GM18873 (cell line): ENCODE measurements at regions not wholly inside any gene's neighbourhood (a gene's known extent, or its start where the extent isn't known, plus 50 kb on each side); places are given as distances from the start of the nearest gene placed in this dataset.
"Not testable (repeated sequence)": the region's sequence is repeated elsewhere in the genome, so short reads cannot be mapped to it uniquely, and the experiment has no call there.

Source experiments
- ATAC-seq: cut with Tn5 transposase; IDR thresholded peaks from one replicate; pipeline ENCODE4 v1.9.1; 2021; ENCODE audit warnings: mild to moderate bottlenecking, moderate library complexity, moderate number of reproducible peaks; ENCODE audit not compliant: unreplicated experiment, low FRiP score

DNA sequence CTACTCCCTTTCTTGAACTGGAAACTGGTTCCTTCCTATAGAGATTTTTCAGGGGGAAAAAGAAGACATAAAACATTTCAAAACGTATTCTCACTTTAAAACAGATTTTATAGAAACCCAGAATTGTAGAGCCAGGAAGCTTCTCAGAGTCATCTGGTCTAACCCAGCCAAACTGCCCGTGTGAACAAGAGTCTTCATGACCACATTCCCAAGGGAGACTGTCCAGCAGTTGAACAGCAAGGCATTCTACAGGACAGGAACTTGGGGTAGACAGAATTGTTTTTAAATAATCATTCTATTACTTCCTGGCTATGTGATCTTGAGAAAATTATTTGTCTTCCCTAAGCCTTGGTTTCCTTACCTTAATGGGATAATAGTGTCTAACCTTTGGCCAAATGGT lies 163.5 kb upstream of the IVNS1ABP start:
- no peak for ATAC-seq

DNA sequence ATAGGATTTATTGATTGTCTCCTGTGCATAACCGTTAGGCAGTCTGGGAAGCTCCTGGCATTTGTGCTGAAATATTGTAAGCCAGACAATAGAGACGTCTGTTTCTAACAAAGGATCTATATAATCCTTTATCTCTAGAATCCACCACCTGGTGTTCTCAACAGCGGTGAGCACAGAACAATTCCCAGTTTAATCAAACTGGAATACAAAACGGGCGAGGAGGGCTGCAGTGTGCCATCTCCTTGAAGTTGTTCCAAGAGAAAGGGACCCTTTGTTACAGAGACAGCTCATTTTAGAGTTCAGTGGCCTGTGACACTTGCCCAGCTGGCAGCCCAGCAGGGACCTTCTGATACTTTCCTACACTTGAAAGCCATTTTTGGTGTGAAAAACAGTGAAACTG lies 162.8 kb upstream of the IVNS1ABP start:
- ATAC-seq = no peak

DNA sequence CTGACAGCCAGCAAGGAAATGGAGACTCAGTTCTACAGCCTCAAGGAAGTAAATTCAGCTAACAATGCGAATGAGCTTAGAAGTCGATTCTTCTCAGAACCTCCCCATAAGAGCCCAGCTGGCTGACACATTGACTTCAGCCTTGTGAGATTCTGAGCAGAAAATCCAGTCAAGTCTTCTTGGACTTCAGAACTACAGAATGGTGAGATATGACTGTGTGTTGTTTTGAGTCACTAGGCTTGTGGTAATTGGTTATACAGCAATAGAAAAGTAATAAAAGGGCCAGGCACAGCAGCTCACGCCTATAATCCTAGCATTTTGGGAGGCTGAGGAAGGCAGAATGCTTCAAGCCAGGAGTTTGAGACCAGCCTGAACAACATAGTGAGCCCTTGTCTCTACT lies 161.8 kb upstream of the IVNS1ABP start:
- no peak for ATAC-seq

DNA sequence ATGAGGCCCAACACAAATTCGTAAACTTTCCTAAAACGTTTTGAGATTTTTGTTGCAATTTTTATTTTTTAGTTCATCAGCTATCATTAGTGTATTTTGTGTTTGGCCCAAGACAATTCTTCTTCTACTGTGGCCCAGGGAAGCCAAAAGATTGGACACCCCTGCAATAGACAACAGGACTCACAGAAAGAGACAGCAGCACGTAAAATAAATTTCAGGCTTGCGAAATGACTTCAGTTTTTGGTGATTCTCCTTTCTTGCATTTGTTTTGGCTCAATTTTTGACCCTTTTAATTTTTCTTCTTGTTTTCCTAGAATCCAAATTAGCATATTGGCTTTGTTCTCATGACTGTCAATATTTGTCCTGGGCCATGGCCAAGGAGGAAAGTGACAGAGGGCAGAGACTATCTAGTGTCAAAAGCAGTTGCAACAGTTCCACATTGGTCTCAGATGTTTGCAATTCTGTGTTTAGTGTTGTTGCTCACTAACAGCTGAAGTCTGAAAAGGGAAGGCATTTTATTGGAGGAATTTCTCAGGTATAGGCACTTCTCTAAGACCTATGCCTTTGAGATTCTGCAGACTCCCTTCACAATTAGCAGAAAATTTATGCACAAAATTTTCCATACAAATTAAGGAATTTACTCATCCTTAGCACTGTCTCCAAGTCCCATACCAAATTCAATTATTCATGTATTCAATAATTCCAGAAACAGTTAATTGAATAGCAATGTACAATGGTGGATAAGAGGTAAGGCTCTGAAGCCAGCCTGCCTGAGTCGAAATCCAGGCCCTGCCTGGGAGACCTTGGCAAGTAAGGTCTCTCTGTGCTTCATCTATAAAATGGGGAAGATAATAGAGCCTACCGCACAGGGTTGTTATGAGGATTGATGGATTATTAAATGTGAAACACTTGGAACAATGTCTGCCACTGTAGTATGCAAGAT lies 160.9 kb upstream of the IVNS1ABP start:
- ATAC-seq = no peak

DNA sequence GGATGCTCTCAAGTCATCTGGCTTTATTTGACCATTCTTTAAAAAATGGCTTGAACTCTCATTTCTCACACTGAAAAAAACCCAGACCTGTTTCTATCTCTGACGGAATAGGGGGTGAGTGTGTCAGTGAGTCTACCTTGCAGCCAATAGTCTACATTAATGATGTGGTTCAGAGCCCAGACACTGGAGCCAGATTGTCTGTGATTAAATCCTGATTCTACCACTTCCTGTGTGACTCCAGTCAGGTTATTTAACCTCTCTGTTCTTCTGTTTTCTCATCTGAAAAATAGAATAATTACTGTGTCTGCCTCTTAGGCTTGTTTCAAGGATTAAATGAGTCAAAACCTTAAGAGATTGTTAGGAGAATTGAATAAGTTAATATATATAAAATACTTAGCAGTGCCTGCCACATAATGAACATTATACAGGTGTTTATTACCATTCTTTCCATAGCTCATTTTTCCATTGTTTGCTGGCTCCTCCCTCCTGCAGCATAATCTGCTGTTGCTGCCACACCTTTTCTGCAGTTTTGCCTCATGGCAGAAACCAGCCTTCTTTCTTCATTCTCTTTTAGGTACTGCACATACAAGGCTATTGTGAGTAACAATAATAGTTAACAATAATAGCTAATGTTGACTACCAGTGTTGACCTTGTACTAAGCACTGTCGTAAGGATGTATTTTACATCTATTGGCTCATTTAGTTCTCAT lies 157.6 kb upstream of the IVNS1ABP start:
- no peak for ATAC-seq

DNA sequence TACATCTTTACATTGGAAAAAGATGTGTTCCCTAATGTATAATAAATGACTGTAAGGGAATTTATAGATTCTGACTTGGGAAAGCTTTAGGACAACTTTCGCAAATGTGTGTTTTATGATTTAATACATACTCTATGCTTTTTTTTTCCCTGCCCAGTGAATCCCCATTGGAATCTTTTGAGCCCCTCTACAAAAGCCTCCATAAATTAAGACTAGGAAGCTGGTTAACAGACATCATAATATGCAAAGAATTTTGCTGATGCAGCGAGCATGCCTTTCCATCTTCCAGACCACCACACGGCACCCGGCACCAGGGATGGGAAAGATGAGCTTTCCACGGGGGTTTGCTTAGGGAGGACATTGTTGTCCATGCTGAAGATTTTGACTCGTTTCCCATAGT lies 156.1 kb upstream of the IVNS1ABP start:
- no peak for ATAC-seq

DNA sequence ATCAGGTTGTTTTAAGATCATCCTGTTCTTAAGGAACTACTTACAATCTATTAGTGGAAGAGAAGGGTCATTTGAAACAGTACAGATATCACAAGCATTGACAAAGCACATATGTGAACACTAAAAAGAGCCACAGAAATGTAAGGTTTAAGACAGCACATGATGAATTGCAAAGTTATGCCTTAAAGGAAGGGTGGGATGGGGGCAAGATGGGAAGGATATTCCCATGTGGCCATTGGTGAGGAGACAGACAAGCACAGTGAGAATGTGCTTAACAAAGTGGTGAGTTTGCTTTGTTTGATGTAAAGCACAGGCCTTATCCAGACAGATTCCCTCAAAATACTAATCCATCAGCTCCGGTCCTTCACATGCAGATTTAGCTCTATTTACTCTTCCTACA lies 151.6 kb upstream of the IVNS1ABP start:
- no peak for ATAC-seq

DNA sequence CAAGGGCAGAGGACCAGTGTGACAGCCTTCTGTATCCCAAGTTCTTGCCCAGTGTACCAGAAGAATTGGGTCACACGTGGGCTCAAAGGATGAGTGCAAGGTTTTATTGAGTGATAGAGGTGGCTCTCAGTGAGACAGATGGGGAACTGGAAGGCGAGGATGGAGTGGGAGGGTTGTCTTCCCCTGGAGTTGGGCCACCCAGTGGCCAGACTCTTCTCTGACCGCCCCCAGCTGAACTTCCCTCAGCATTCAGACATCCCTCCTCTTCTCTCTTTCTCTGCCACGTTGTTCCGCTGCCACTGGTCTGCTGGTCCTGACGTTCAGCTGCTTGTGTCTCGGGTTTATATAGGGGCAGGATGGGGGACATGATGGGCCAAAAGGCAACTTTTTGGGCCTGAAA lies 150.1 kb upstream of the IVNS1ABP start:
- ATAC-seq = no peak

DNA sequence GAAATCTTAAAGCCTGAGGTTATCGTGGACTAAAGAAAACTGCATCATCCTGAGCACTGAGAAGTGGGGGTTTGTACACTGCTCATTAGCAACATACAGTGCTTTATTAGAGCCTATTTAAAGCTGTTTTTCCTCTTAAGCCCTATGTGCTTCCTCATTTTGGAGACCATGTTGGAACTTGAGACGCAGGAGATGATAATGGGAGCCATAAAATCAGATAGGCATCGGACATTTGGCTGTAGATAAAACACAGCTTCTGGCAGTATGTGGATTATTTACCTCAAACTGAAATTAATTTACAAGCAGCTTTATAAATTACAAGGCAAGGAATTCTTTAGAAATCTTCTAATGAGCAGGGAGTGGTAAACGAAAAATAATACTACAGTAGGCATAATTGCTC lies 147.7 kb upstream of the IVNS1ABP start:
- ATAC-seq = no peak

DNA sequence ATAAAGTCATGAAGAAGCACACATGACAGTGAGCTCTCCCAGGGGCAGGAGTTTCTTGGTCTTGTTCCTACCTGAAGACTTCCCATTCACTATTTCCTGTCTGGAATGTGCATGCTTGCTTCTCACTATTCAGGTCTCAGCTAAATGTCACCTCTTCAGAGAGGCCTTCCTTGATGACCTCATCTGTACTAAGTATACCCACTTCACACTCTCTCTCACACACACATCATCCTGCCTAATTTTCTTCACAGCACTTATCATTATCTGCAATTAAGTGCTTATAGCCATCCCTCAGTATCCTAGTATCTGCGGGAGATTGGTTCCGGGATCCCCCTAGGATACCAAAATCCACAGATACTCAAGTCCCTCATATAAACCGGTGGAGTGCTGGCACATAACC lies 146.4 kb upstream of the IVNS1ABP start:
- no peak for ATAC-seq

DNA sequence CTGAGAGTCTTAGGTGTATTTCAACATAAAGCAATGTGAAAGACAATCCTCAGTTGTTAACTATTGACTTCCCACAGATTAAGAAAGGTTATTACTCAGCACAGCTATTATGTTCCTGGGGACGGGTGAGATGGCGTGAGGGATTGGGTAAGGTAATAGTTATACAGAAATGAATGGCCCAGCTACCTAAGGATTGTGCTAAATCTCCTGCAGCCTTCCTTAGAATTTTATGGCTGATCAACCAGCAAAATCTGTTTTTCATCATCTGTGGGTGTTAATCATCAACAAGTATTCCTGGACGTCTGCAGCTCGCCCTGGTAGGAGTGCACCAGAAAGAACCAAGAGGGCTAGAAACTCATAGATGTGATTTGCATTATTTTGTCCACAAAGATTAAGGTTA lies 146.0 kb upstream of the IVNS1ABP start:
- no peak for ATAC-seq

DNA sequence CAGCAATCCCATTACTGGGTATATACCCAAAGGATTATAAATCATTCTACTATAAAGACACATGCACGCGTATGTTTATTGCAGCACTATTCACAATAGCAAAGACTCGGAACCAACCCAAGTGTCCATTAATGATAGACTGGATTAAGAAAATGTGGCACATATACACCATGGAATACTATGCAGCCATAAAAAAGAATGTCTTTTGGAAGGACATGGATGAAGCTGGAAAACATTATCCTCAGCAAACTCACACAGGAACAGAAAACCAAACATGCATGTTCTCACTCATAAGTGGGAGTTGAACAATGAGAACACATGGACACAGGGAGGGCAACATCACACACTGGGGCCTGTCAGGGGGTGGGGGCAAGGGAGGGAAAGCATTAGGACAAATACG lies 143.7 kb upstream of the IVNS1ABP start:
- ATAC-seq = not testable (repeated sequence)

DNA sequence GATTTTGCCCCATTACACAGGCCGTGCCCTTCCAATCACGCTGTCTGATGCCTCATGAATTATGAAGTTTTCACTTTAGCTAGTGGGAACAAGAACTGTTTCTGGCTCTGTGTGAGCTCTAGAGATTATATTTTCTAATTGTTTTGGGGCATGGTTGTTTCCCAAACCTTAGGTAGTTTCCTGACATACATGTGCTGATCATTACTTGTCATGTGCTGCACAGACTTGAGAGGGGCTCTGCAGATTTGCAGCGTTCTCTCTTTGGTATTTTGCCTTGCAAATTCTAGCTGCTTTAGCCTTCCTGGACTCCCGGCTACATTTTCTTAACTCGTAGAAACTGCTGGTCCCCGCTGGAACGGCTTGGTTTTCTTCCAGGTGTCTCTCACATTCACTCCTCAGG lies 142.1 kb upstream of the IVNS1ABP start:
- ATAC-seq = no peak

DNA sequence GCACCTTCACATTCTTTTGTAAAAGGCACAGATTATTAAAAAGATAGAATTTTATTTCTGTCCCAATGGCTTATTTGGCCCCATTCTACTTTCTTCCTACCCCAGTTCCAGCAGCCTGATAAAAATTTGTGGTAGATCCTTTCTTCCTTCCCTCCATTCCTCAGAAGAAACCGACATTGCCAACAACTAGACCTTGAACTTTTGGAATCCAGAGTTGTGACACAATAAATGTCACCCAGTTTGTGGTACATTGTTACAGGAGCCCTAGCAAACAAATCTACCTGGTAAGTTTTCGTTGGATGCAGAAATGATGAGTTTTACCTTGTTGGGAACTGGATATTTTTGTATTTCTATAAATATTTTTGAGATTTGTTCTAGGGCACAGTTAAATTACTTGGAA lies 141.6 kb upstream of the IVNS1ABP start:
- ATAC-seq = no peak

DNA sequence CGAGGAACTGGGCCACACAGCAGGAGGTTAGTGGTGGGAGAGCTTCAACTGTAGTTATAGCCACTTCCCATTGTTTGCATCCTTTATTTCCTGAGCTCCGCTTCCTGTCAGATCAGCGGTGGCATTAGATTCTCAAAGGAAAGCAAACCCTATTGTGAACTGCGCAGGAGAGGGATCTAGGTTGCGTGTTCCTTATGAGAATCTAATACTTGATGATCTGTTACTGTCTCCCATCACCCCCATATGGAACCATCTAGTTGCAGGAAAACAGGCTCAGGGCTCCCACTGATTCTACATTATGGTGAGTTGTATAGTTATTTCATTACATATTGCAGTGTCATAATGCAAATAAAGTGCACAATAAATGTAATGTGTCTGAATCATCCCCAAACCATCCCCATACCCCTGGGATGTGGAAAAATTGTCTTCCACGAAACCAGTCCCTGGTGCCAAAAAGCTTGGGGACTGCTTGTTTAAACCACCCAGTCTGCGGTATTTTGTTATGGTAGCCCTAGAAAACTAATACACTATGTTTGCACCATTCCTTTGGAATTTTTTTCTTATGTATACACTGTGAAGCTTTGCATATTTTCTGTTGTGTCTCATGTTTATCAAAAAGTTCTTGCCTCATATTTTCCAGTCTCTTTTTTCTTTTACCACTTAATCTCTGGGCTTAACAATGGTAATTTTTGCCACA lies 136.6 kb upstream of the IVNS1ABP start:
- ATAC-seq = no peak

DNA sequence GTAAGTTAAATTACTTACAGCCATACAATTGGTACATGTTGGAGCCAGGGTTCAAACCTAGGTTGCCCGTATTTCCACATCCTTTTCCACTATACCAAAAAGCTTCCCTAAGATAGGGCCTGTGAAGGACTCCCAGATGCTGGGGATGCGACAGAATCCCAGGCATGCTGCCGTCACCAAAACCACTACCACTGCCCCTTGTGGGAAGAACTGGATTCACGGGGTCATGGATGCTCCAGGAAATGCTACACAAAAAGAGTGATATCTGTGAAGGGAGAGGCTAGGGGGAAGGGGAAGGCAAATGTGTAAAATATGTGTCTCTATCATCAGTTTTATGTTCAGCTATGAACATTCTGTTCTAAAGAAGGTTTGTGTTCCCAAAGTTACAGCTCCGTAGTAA lies 133.9 kb upstream of the IVNS1ABP start:
- ATAC-seq = no peak

DNA sequence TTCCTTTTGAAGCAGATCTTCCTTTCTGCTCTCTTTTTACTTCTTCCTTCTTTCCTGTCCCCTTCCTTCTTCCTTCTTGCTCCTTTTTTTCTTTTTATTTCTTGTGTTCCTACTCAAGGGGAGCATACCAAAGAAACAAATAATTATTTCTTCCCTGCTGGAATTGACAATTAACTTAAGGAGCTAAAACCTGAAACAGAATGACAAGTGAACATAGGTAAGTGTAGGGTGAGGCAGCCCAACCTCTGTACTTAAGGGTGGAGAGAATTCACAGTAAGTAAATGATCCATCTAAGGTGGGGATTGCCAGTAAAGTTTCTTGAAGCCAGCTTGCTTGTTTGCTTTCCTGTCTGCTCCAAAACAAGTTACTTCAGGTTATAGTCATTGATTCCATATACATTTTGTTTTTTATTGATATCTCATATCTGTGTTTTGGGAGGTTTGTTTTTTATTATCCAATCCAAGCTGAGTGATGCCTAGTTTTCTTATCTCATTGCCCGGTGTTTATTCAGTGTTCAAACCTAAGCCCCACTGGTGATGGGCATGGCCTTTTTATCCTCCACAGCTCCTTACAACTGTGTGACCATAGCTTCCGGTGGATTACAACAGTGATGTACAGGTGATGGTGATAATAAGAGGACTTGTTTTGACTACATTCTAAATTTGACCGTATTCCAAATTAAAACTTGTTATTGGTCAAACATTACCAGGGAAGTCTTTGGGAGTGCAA lies 133.2 kb upstream of the IVNS1ABP start:
- ATAC-seq = no peak

DNA sequence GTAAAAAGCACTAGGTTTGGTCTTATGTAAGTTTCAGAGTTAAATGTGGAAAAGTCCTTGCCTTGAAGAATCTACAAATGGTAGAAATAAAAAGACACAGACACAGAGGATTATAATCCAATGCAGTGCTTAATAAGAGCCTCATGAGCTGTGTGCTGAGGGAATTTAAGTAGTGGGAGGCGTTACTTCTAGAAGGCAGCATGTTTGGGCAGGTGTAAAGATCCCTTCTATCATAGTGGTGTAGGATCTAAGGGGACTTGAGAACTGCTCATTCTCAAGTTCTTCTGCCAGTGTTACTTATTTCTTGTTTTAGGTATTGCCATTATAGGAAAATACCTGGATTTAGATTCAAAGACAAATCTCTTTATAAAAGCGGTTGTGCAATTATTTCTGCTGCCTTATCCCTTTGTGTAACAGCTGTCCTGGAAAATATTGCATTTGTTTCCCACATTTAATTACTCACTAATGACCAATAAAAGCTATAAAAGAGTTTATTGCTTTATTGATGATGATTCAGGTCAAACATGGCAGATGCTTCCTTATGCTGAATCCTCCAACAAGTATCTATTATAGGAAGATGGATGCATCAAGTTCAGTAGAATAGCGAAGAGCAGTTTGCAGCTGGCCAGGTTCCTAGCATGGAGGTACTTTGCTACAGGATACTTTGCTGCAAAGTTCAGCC lies 132.5 kb upstream of the IVNS1ABP start:
- no peak for ATAC-seq

DNA sequence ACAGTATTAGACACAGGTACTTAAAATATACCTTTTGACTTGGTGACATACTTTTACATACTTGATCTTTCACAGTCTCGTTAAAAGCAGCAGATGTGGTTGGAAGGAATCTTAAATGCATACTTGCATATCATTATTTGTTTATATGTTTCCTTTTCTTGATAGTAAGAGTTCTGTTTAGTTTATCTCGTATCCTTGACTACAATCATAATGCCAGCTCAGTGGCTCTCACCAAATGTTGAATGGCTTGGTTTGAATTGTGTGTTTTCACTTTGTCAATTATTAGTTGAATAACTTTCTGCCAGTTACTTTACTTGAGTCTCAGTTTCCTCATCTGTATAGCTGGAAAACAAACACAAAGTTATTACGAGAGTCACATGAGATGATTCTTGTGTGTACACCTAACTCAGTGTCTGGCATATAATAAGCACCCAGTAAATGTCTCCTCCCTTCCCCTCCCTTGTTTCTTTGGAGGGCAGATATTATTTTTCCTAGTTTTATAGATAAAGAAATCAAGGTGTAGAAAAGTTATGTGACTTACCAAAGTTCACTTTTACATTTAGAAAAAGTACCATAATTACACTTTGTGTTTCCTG lies 131.6 kb upstream of the IVNS1ABP start:
- no peak for ATAC-seq

DNA sequence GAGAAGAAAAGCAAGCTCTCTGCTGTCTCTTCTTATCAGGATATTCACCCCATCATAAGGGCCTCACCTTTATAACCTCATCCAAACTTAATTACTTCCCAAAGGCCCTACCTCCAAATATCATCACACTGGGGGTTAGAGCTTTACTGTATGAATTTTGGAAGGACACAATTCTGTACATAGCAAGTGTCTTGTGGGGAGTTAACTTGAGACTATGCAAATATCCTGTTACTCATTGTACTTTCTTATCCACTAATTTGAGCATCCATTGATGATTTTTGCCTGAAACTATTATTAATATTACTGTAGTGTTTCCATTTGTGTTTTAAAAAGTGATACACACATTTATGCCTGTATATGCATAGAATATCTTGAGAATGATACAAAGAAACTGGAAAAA lies 129.1 kb upstream of the IVNS1ABP start:
- ATAC-seq = no peak
